ENCODE measurements at regions not wholly inside any gene's neighbourhood (a gene's known extent, or its start where the extent isn't known, plus 50 kb on each side); places are given as distances from the start of the nearest gene placed in this dataset.

DNA sequence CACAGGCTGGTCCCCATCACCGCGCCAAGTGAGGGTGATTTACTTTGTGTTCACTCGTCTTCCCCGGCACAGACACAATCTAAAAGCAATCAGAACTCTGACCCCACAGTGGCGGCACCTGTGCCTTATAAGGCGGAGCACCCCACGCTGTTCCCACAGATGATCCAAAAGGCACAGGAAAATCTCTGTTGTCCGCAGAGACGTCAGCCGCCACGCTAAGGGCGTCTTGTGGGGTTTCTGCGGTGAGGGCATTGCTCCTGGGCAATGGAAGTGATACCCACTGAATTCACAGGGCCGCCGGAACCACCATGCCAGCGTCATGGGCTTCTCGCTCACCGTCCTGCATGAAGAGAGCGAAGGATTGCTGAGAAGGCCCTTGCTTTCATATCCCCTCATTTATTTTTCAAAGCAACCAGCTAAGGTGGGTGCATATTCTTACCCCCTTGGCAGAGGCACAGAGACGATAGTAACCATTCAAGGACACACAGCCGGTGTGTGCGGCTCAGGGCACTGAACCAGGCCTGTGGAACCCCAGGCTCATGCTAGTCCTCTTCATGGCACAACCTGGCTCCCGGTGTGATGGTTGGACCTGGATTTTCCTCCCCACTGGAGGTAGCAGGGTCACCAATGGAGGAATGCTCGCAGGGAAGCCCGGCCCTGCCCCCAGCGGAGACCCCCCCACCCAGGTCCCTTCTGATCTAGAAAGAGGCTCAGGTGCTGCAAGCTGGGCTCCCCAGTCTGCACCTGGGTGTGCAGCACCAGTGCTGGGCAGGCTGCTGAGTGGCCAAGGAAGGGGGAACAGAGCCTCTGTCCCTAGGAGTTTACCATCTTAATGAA is 279.0 kb downstream of the TCERG1L start:
- TF ChIP-seq GATA3 (IDR thresholded peaks at IDR 0.05; ENCODE audit: low read depth, low read length) (no peak), GATA2 (IDR thresholded peaks at IDR 0.05; ENCODE audit: low read depth, low read length) (no peak)

All from SH-SY5Y (cell line).